HepG2 (cell line): ENCODE measurements at regions not wholly inside any gene's neighbourhood (a gene's known extent, or its start where the extent isn't known, plus 50 kb on each side); places are given as distances from the start of the nearest gene placed in this dataset.

Experiments
- ATAC-seq: fragments of 200-7000 bp; cut with Tn5 transposase; 3 replicates; pipeline ENCODE4 v1.9.1; 2020; ENCODE audit warnings: mild to moderate bottlenecking, moderate library complexity
- BruUV-seq: library from RNA; stranded (reverse); fragments of 400-500 nt; replicated peaks from 2 replicates; lab custom pipeline; 2021; lab: Mats Ljungman, UMichigan
- CTCF ChIA-PET: fragments of 300-600 bp; formaldehyde crosslinking; extraction: SDS; loops from one replicate; lab custom pipeline; 2021; ENCODE audit warnings: low total read pairs, inconsistent platforms, low intra/inter-chr PET ratio; lab: Yijun Ruan, JAX
- POLR2A ChIA-PET: fragments of 350-600 bp; sonication (Branson Sonifier 250); formaldehyde crosslinking; loops from one replicate; lab custom pipeline; 2020; ENCODE audit warnings: antibody characterized with exemption, inconsistent platforms; lab: Yijun Ruan, JAX
- DNase-seq: peaks from one replicate; pipeline ENCODE4 v3.0.0-alpha.2; 2015; ENCODE audit warnings: low spot score
- FAIRE-seq: peaks from 3 replicates; lab custom pipeline; 2011; peaks lifted over from hg19 to GRCh38; lab: Jason Lieb, UNC
- H2AFZ ChIP-seq: one replicate; pipeline ENCODE4 v1.6.1; 2011; ENCODE audit warnings: low read length, inconsistent platforms
- H3K27ac ChIP-seq: fragments of 300-600 bp; 3 replicates; pipeline ENCODE4 v1.8.0; 2011; ENCODE audit warnings: mixed run types, mild to moderate bottlenecking, mixed read lengths, low read length, inconsistent platforms; ENCODE audit not compliant: insufficient read depth; ENCODE audit errors: extremely low read length
- H3K27me3 ChIP-seq, 2 experiments: fragments of 200-600 bp in 1 of 2; 2 replicates in 1 of 2; 3 replicates in 1 of 2; pipeline versions ENCODE4 v1.6.0 to v1.8.0; 2011; ENCODE audit warnings: low read length in 2 of 2, mild to moderate bottlenecking in 2 of 2, moderate library complexity in 2 of 2, inconsistent platforms in 1 of 2; ENCODE audit not compliant: insufficient read depth in 2 of 2, control insufficient read depth in 1 of 2
- H3K36me3 ChIP-seq, 2 experiments: fragments of 200-600 bp in 1 of 2; replicated peaks in 1 of 2; 2 replicates in 1 of 2; 3 replicates in 1 of 2; pipeline versions ENCODE4 v1.5.1 to v1.8.0; 2011; ENCODE audit warnings: low read length in 2 of 2, inconsistent platforms in 1 of 2; ENCODE audit not compliant: insufficient read depth in 2 of 2, control insufficient read depth in 1 of 2
- H3K4me1 ChIP-seq: 2 replicates; pipeline ENCODE4 v1.5.1; 2012; ENCODE audit warnings: low read length, inconsistent platforms; ENCODE audit not compliant: insufficient read depth
- H3K4me2 ChIP-seq: 2 replicates; pipeline ENCODE4 v1.6.0; 2011; ENCODE audit warnings: low read depth, low read length, inconsistent platforms
- H3K4me3 ChIP-seq, 3 experiments: fragments of 200-600 bp in 1 of 3; sonication (generic), shearing (Covaris generic) in 1 of 3; replicated peaks in 1 of 3; 2 replicates each; pipeline ENCODE4 v1.5.1; 2011 to 2016; ENCODE audit warnings: low read length in 3 of 3, inconsistent platforms in 2 of 3, low read depth in 2 of 3, mild to moderate bottlenecking in 2 of 3, control low read depth in 1 of 3, mixed read lengths in 1 of 3; ENCODE audit not compliant: insufficient read depth in 1 of 3
- H3K79me2 ChIP-seq: one replicate; pipeline ENCODE4 v1.6.1; 2011; ENCODE audit warnings: low read length, inconsistent platforms; ENCODE audit not compliant: insufficient read depth
- H3K9ac ChIP-seq: 2 replicates; pipeline ENCODE4 v1.6.0; 2011; ENCODE audit warnings: mild to moderate bottlenecking, low read depth, low read length, inconsistent platforms; ENCODE audit not compliant: insufficient read depth
- H3K9me3 ChIP-seq: 2 replicates; pipeline ENCODE4 v1.5.1; 2012; ENCODE audit warnings: mild to moderate bottlenecking, low read length
- H4K20me1 ChIP-seq: 2 replicates; pipeline ENCODE4 v1.6.0; 2011; ENCODE audit warnings: inconsistent platforms, mild to moderate bottlenecking, low read length, moderate library complexity; ENCODE audit not compliant: insufficient read depth
- BRCA1 ChIP-seq: sonication (generic); formaldehyde crosslinking; IDR thresholded peaks from 2 replicates; pipeline ENCODE4 v1.4.0; 2020; ENCODE audit warnings: missing genetic modification reagents
- EHMT2 ChIP-seq: fragments of 200-600 bp; sonication (generic); IDR thresholded peaks from 2 replicates; pipeline ENCODE4 v1.7.0; 2017; ENCODE audit warnings: antibody characterized with exemption, low read depth, low read length, borderline replicate concordance
- GABPB1 ChIP-seq: IDR thresholded peaks from 2 replicates; pipeline ENCODE4 v1.6.1; 2016; ENCODE audit warnings: mild to moderate bottlenecking, missing genetic modification reagents, moderate library complexity, missing compliant biosample characterization
- HNRNPL ChIP-seq: fragments of 200-400 bp; formaldehyde crosslinking; IDR thresholded peaks from 2 replicates; pipeline ENCODE4 v1.6.1; 2017; ENCODE audit warnings: mild to moderate bottlenecking, low read depth, low read length
- IKZF1 ChIP-seq: fragments of 450-650 bp; IDR thresholded peaks from 2 replicates; pipeline ENCODE4 v1.7.1; 2016
- MNT ChIP-seq: fragments of 450-650 bp; IDR thresholded peaks from 2 replicates; pipeline ENCODE4 v1.6.1; 2016
- NAIF1 ChIP-seq: sonication (generic); formaldehyde crosslinking; IDR thresholded peaks from 2 replicates; pipeline ENCODE4 v1.5.0; 2020; ENCODE audit warnings: mild to moderate bottlenecking, missing genetic modification reagents, borderline replicate concordance
- POGK ChIP-seq: sonication (generic); formaldehyde crosslinking; conservative IDR thresholded peaks from 2 replicates; pipeline ENCODE4 v1.8.0; 2022; ENCODE audit warnings: mild to moderate bottlenecking, moderate library complexity, missing genetic modification reagents
- SOX13 ChIP-seq, 3 experiments: fragments of 450-650 bp in 1 of 3; sonication (generic) in 1 of 3; formaldehyde crosslinking in 1 of 3; IDR thresholded peaks in 2 of 3; conservative IDR thresholded peaks in 1 of 3; 2 replicates each; pipeline versions ENCODE4 v1.5.0 to v1.6.1; 2016 to 2020; ENCODE audit warnings: antibody characterized with exemption in 1 of 3, mild to moderate bottlenecking in 1 of 3, missing compliant biosample characterization in 1 of 3, missing genetic modification reagents in 1 of 3, moderate library complexity in 1 of 3
- ZC3H4 ChIP-seq: sonication (generic); formaldehyde crosslinking; IDR thresholded peaks from 2 replicates; pipeline ENCODE4 v1.4.0; 2020; ENCODE audit warnings: missing genetic modification reagents, borderline replicate concordance
- ZNF451 ChIP-seq: sonication (generic); formaldehyde crosslinking; IDR thresholded peaks from 2 replicates; pipeline ENCODE4 v1.5.0; 2020; ENCODE audit warnings: mild to moderate bottlenecking, missing genetic modification reagents
- ZNF709 ChIP-seq: sonication (generic); formaldehyde crosslinking; IDR thresholded peaks from 2 replicates; pipeline ENCODE4 v1.5.0; 2020; ENCODE audit warnings: mild to moderate bottlenecking, missing genetic modification reagents
- ZNF766 ChIP-seq: sonication (generic); formaldehyde crosslinking; IDR thresholded peaks from 2 replicates; pipeline ENCODE4 v1.5.0; 2020; ENCODE audit warnings: missing genetic modification reagents, borderline replicate concordance
- ZNF775 ChIP-seq: sonication (generic); formaldehyde crosslinking; IDR thresholded peaks from 2 replicates; pipeline ENCODE4 v1.4.0; 2020; ENCODE audit warnings: missing genetic modification reagents, mild to moderate bottlenecking, moderate library complexity, borderline replicate concordance
- WGBS: methylation state at CpG from one replicate; pipeline ENCODE4 v1.1.6; 2017; ENCODE audit warnings: low lambda C conversion rate; 5-methylcytosine and 5-hydroxymethylcytosine counted together
- in situ Hi-C: cut with HindIII; loops from 2 replicates; pipeline ENCODE4 v1.10.0; 2017; ENCODE audit warnings: low pct_unique_long_range_greater_than_20kb; ENCODE audit not compliant: extremely low pct_ligation_motif_present
- intact Hi-C: fragments of 100-400 bp; cut with micrococcal nuclease; formaldehyde crosslinking; loops from one replicate; pipeline ENCODE4 v1.10.0; 2022; ENCODE audit not compliant: unreplicated experiment
- TF ChIP-seq, protein P1 (sequence below): sonication (generic); formaldehyde crosslinking; conservative IDR thresholded peaks from 2 replicates; pipeline ENCODE4 v1.4.0; 2020; ENCODE audit warnings: missing genetic modification reagents
- TF ChIP-seq, protein P2 (sequence below): IDR thresholded peaks from 2 replicates; pipeline ENCODE4 v1.6.1; 2018; ENCODE audit warnings: missing genetic modification reagents, mild to moderate bottlenecking, missing compliant biosample characterization

GRCh38 chr2:122543815-122544214 is 788.4 kb downstream of the TSN start (continued):
- TF ChIP-seq POGK (CRISPR knock-in tag) (no peak), ZNF709 (CRISPR knock-in tag) (no peak)
- TF ChIP-seq, protein P1, sequence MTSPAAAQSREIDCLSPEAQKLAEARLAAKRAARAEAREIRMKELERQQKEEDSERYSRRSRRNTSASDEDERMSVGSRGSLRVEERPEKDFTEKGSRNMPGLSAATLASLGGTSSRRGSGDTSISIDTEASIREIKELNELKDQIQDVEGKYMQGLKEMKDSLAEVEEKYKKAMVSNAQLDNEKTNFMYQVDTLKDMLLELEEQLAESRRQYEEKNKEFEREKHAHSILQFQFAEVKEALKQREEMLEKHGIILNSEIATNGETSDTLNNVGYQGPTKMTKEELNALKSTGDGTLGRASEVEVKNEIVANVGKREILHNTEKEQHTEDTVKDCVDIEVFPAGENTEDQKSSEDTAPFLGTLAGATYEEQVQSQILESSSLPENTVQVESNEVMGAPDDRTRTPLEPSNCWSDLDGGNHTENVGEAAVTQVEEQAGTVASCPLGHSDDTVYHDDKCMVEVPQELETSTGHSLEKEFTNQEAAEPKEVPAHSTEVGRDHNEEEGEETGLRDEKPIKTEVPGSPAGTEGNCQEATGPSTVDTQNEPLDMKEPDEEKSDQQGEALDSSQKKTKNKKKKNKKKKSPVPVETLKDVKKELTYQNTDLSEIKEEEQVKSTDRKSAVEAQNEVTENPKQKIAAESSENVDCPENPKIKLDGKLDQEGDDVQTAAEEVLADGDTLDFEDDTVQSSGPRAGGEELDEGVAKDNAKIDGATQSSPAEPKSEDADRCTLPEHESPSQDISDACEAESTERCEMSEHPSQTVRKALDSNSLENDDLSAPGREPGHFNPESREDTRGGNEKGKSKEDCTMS (CRISPR knock-in tag): no peak

DNA sequence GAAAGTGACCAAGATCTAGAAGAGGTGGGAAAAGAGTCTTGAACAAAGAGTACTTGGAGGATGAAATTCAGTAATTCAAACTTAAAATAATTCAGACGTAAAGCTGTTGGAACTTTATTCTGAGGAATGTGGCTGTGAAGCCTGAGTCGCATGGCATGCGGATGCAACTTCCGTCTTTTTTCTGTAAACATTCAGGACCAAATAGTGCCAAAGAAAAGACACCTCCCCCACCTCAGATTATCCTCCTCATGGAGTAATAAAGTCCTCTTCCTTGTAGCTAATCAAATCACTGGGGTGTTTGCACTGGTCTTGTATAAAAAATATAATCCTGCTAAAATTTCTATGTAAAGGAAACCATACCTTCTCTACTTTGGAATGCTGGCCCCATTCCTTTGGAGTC is 790.4 kb downstream of the TSN start:
- no TSS peak for BruUV-seq
- ChIA-PET CTCF (no interaction called here), POLR2A (no interaction called here)
- Histone ChIP-seq H3K36me3 (no peaks in the 10 kb centered on the region), H2AFZ (no peak overlapping the region), H3K4me3 (no peak overlapping the region), H3K27me3 (no peaks in the 10 kb centered on the region), H4K20me1 (no peaks in the 10 kb centered on the region), H3K27ac (no peak overlapping the region), H3K4me2 (no peak overlapping the region), H3K9ac (no peak overlapping the region), H3K4me1 (no peaks in the 10 kb centered on the region), H3K79me2 (no peaks in the 10 kb centered on the region), H3K9me3 (peaks cover 21% of the 10 kb centered on the region)
- intact Hi-C loops: no loop called here
- DNase-seq (no peak), ATAC-seq (no peak), FAIRE-seq (no peak)
- 36% methylated on average over 4 of the region's 4 CpGs for WGBS
- TF ChIP-seq GABPB1 (CRISPR knock-in tag) (no peak), ZNF451 (CRISPR knock-in tag) (no peak), ZNF766 (CRISPR knock-in tag) (no peak), BRCA1 (no peak), ZNF775 (CRISPR knock-in tag) (no peak), EHMT2 (no peak), MNT (no peak), IKZF1 (no peak), HNRNPL (no peak), NAIF1 (CRISPR knock-in tag) (no peak), ZC3H4 (no peak), SOX13 (IDR thresholded peaks at IDR 0.05) (no peak), SOX13 (CRISPR knock-in tag; conservative IDR thresholded peaks at IDR 0.05 in 1 of 2, IDR thresholded peaks at IDR 0.05 in 1 of 2) (no peak)
- TF ChIP-seq, protein P2, sequence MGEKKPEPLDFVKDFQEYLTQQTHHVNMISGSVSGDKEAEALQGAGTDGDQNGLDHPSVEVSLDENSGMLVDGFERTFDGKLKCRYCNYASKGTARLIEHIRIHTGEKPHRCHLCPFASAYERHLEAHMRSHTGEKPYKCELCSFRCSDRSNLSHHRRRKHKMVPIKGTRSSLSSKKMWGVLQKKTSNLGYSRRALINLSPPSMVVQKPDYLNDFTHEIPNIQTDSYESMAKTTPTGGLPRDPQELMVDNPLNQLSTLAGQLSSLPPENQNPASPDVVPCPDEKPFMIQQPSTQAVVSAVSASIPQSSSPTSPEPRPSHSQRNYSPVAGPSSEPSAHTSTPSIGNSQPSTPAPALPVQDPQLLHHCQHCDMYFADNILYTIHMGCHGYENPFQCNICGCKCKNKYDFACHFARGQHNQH (CRISPR knock-in tag): no peak
- in situ Hi-C loops: no loop called here
